Central memory CD8-positive, alpha-beta T cell (primary cell): ENCODE measurements at regions not wholly inside any gene's neighbourhood (a gene's known extent, or its start where the extent isn't known, plus 50 kb on each side); places are given as distances from the start of the nearest gene placed in this dataset.

Experiments
- ATAC-seq: fragments of 150-1000 bp; cut with Tn5 transposase; replicated peaks from 2 replicates; pipeline ENCODE4 v1.10.0; 2022; ENCODE audit warnings: mild to moderate bottlenecking, moderate FRiP score, moderate number of reproducible peaks; ENCODE audit not compliant: poor library complexity, severe bottlenecking; ENCODE audit errors: extremely low read depth
- DNase-seq, 2 donors: peaks; one replicate each; pipeline ENCODE4 v3.0.0; 2021; ENCODE audit warnings: low spot score in 2 of 2
- H3K27ac Mint-ChIP-seq: one replicate; pipeline ENCODE4 v1.8.0; 2022; ENCODE audit warnings: low read depth, mild to moderate bottlenecking, moderate library complexity, mixed read lengths
- H3K27me3 Mint-ChIP-seq: one replicate; pipeline ENCODE4 v1.8.0; 2022; ENCODE audit warnings: mixed read lengths
- H3K36me3 Mint-ChIP-seq: one replicate; pipeline ENCODE4 v1.8.0; 2022; ENCODE audit warnings: mild to moderate bottlenecking, moderate library complexity, mixed read lengths; ENCODE audit not compliant: insufficient read depth
- H3K4me1 Mint-ChIP-seq: one replicate; pipeline ENCODE4 v1.8.0; 2022; ENCODE audit warnings: mixed read lengths
- H3K4me3 Mint-ChIP-seq: one replicate; pipeline ENCODE4 v1.8.0; 2022; ENCODE audit warnings: mild to moderate bottlenecking, moderate library complexity, mixed read lengths
- H3K9me3 Mint-ChIP-seq: one replicate; pipeline ENCODE4 v1.8.0; 2022; ENCODE audit warnings: mixed read lengths

DNA sequence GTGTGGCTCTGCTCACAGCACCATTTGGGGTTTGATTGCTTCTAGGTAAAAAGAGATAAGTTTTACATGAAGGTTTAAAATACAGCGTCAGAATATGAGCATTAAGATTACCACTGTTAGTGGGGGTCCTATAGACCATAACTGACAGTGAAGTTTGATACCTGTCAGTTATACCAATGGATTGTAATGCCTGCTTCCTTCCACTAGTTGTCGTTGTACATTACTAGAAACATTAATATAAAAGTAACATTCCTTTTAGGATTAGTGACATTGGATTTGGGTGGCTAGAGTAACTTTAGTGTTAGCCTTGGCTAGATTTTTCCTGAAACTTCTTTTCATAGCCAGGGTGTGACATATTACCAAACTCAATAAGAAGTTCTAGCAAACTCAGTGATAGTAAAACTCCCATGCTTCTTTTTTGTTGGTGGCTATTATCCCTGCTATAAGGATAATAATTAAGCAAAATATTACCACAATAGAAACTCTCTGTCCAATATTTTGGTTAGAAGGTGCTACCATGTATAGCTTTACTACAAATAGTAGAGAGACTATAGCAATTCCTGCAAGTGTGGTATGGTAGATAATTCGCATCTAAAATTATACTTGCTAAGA lies 57.1 kb downstream of the FAM181B start:
- peaks cover 36% of the 10 kb centered on the region for H3K27me3 Mint-ChIP-seq
- H3K4me3 Mint-ChIP-seq, result no peak overlapping the region
- H3K36me3 Mint-ChIP-seq, result no peaks in the 10 kb centered on the region
- ATAC-seq (no peak), DNase-seq (no peak)
- H3K27ac Mint-ChIP-seq, result no peak overlapping the region
- no peaks in the 10 kb centered on the region for H3K9me3 Mint-ChIP-seq
- H3K4me1 Mint-ChIP-seq, result no peaks in the 10 kb centered on the region

DNA sequence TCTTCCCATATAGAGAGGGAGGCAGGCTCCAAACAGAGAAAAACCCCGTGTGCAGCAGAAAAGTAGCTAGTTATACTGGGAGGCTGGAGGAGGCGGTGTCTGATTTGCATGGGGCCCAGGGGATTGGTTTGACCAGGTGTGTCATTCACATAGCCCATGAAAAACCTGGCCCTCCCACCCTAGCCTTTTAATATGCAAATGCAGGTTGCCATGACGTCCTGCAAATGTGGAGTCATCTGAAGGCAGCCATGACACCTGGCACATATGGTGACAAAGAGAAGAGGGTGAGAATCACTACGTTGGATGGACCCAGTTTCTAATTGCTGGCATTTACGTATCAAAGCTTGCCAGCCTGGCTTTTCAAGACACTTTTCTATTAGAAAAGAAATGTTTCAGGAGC lies 57.8 kb downstream of the FAM181B start:
- Mint-ChIP-seq H3K27ac (no peak overlapping the region), H3K36me3 (no peaks in the 10 kb centered on the region), H3K27me3 (peaks cover 36% of the 10 kb centered on the region), H3K4me1 (no peaks in the 10 kb centered on the region), H3K9me3 (no peaks in the 10 kb centered on the region), H3K4me3 (no peak overlapping the region)
- no peak for ATAC-seq
- no peak for DNase-seq

DNA sequence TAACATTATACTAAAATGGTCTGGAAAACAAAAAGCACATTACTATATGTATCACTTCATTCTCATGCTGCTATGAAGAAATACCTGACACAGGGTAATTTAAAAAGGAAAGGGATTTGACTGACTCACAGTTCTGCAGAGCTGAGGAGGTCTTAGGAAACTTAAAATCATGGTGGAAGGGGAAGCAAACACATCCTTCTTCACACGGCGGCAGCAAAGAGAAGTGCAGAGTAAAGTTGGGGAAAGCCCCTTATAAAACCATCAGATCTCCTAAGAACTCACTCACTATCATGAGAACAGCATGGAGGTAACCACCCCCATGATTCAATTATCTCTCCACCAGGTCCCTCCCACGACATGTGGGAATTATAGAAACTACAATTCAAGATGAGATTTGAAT lies 60.0 kb downstream of the FAM181B start:
- no peaks in the 10 kb centered on the region for H3K36me3 Mint-ChIP-seq
- peaks cover 46% of the 10 kb centered on the region for H3K27me3 Mint-ChIP-seq
- no peaks in the 10 kb centered on the region for H3K9me3 Mint-ChIP-seq
- no peak for ATAC-seq
- no peaks in the 10 kb centered on the region for H3K4me1 Mint-ChIP-seq
- DNase-seq, result no peak
- no peak overlapping the region for H3K4me3 Mint-ChIP-seq
- no peak overlapping the region for H3K27ac Mint-ChIP-seq

DNA sequence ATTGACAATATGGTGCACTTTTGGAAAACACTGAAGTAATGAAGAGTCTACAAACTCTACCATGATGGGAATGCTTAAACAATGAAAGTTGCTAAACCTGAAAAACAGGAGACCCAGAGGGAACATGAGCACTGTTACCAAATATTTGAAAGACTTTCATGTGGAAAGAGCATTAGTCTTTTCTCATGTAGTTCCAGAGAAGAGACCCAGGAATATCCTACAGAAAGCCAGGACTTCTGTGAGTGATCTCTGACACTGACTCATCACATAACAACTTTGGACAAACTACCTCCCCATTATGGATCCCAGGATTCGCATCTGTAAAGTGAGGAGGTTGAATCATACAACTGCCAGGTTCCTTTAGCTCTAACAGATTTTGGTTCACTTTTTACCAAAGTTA lies 62.2 kb downstream of the FAM181B start:
- Mint-ChIP-seq H3K27ac (no peak overlapping the region), H3K36me3 (no peaks in the 10 kb centered on the region), H3K4me3 (no peak overlapping the region), H3K9me3 (no peaks in the 10 kb centered on the region), H3K4me1 (no peaks in the 10 kb centered on the region), H3K27me3 (peaks cover 52% of the 10 kb centered on the region)
- DNase-seq (no peak), ATAC-seq (no peak)

DNA sequence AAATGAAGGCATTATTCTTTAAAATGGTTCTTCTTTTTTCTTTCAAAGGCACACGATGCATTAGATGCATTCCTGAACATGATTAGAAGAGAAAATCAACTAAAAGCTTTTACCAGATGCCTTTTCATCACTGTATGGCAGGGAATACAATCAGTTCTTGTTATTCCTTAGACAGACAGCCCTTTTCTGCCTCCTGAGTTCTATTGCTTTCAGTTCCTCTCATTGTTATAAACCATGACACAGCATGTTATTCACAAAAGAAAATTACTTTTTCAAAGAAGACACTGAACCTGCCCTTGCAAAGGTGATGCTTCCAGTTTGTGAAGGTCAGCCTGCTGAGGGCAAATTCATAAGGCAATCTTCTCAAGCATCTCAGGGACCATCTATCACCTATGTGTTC lies 70.1 kb downstream of the FAM181B start:
- ATAC-seq (no peak), DNase-seq (no peak)
- Mint-ChIP-seq H3K27me3 (peaks cover 5% of the 10 kb centered on the region), H3K4me1 (no peaks in the 10 kb centered on the region), H3K9me3 (no peaks in the 10 kb centered on the region), H3K4me3 (no peak overlapping the region), H3K36me3 (peaks cover 2% of the 10 kb centered on the region), H3K27ac (no peak overlapping the region)

DNA sequence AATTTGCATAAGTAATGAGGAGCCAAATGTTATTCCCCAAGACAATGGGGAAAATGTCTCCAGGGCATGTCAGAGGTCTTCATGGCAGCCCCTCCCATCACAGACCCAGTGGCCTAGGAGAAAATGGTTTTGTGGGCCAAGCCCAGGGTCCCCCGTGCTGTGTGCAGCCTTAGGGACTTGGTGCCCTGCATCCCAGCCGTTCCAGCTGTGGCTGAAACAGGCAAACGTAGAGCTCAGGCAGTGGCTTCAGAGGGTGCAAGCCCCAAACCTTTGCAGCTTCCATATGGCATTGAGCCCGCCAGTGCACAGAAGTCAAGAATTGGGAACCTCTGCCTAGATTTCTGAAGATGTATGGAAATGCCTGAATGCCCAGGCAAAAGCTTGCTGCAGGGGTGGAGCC lies 79.9 kb downstream of the FAM181B start:
- no peak for ATAC-seq
- no peaks in the 10 kb centered on the region for H3K36me3 Mint-ChIP-seq
- DNase-seq, result no peak
- no peak overlapping the region for H3K27ac Mint-ChIP-seq
- no peaks in the 10 kb centered on the region for H3K27me3 Mint-ChIP-seq
- peaks cover 8% of the 10 kb centered on the region for H3K9me3 Mint-ChIP-seq
- no peak overlapping the region for H3K4me3 Mint-ChIP-seq
- no peaks in the 10 kb centered on the region for H3K4me1 Mint-ChIP-seq

DNA sequence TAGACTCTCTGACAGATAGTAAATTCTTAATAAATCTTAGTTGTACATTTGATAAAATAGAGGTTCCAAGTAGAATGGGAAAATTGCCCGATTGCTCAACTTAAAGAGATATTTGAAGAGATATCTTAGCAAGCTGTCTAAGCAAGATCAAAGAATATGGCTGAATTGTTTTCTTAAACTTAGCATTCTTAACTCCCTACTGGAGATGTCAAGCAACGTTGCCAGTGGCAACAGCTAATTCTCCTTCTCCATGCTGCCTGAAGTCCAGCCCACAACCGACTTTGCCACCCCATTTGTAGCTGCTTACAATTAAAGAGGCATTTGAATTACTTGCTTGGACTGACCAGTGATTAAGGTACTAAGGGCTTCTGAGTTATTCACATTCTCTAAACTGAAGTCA lies 94.4 kb downstream of the FAM181B start:
- DNase-seq (no peak), ATAC-seq (no peak)
- Mint-ChIP-seq H3K4me1 (no peaks in the 10 kb centered on the region), H3K9me3 (no peaks in the 10 kb centered on the region), H3K27me3 (peaks cover 14% of the 10 kb centered on the region), H3K27ac (no peak overlapping the region), H3K4me3 (no peak overlapping the region), H3K36me3 (peaks cover 2% of the 10 kb centered on the region)

DNA sequence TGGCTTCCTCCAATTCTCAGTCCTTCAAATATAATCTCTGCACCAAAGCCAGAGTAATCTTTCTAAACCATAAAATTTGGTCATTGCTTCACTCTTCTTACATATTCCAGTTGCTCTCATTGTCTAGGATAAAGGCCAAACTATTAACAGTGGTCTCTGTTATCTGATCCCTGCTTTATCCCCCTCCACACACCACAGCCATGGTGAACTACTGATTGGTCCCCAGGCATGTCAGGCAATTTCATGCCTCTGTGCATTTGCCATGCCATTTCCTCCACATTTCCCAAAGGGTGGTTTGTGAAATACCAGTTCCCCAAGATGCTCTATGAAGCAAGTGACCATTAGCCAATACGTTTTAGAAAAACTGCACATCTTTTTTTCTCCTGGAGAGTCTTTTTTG lies 97.0 kb downstream of the FAM181B start:
- Mint-ChIP-seq H3K4me3 (no peak overlapping the region), H3K27me3 (peaks cover 7% of the 10 kb centered on the region), H3K36me3 (no peaks in the 10 kb centered on the region), H3K9me3 (no peaks in the 10 kb centered on the region), H3K27ac (no peak overlapping the region), H3K4me1 (no peaks in the 10 kb centered on the region)
- ATAC-seq (no peak), DNase-seq (no peak)

DNA sequence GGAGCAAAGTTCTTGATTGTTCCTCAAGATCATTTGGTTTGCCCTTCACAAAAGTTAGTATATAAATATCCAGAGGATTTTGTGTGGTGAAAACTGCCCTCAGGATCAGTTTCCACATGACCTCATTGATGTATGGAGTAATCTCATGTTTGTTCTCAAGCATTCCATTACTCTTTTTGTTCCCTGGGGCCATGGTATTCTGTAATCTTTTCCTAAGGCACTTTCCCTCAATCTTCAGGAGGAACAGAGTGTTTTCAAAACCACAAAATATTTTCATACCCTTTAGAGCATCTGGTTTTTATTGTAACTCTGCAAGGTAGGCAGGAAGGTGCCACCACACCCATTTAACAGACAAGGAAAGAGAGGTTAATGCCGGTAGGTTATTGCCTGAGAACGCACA lies 99.6 kb downstream of the FAM181B start:
- DNase-seq, result no peak
- Mint-ChIP-seq H3K4me3 (no peak overlapping the region), H3K27me3 (peaks cover 7% of the 10 kb centered on the region), H3K36me3 (no peaks in the 10 kb centered on the region), H3K27ac (no peak overlapping the region), H3K4me1 (no peaks in the 10 kb centered on the region), H3K9me3 (no peaks in the 10 kb centered on the region)
- no peak for ATAC-seq

DNA sequence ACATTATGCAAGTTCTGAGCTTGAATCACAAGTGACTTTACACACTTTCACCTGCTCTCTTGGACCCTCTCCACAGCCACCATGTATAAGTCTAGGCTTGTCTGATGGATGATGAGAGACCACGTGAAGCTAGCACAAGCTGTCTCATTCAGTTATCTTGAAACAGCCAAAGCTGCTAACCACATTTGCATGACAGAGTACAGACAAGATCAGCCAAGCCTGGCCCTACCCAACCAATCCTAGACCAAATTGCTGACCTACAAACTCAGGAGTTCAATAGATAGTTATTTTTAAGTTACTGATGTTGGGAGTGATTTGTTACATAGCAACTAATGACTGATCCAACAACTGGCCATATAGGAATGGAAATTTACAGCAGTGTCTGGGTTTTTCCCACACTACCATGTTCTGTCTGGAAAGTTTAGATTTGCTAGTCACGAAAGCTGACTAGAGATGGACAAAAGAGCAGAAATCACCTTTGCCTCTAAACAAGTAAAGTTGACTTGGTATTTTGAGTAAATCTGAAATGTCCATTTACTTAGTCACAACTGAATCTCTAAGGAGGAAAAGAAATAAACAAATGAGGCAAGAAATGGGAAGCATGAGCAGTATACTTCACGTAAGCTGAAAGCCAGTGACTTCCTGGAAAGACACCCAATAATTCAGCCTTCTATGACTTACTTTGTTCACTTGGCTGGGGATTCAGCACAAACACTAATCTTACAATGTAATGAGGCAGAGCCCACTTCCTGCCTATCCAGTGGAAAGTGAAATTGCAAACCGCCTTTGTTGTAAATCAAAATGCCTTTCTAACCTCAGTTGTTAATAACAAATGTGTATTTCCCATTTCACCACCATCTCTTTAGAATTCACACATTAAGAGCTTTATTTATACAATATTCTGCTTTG lies 101.7 kb downstream of the FAM181B start:
- H3K36me3 Mint-ChIP-seq, result no peaks in the 10 kb centered on the region
- H3K9me3 Mint-ChIP-seq, result peaks cover 10% of the 10 kb centered on the region
- no peak overlapping the region for H3K4me3 Mint-ChIP-seq
- ATAC-seq (no peak), DNase-seq (no peak)
- no peak overlapping the region for H3K27ac Mint-ChIP-seq
- H3K27me3 Mint-ChIP-seq, result no peaks in the 10 kb centered on the region
- no peaks in the 10 kb centered on the region for H3K4me1 Mint-ChIP-seq

DNA sequence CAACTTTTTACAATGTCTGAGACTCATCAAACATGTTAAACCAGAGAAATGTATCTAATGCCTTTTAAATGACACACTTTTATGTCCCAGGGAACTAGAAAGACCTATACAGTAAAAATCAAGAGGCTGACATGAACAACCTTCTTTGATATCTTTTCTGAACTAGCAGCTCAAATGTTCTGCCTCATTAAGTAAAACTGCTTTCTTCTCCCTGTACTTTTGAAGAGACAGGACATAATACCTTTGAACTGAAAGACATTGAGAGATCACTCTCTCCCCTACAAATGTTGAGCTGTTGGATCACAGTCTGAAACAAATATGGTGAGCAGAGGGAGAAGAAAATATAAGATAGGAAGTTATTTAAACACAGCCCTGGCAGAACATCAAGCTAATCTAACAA lies 123.0 kb downstream of the FAM181B start:
- no peak overlapping the region for H3K27ac Mint-ChIP-seq
- no peaks in the 10 kb centered on the region for H3K27me3 Mint-ChIP-seq
- no peak overlapping the region for H3K4me3 Mint-ChIP-seq
- no peak for ATAC-seq
- peaks cover 6% of the 10 kb centered on the region for H3K9me3 Mint-ChIP-seq
- no peak for DNase-seq
- no peaks in the 10 kb centered on the region for H3K36me3 Mint-ChIP-seq
- H3K4me1 Mint-ChIP-seq, result no peaks in the 10 kb centered on the region

DNA sequence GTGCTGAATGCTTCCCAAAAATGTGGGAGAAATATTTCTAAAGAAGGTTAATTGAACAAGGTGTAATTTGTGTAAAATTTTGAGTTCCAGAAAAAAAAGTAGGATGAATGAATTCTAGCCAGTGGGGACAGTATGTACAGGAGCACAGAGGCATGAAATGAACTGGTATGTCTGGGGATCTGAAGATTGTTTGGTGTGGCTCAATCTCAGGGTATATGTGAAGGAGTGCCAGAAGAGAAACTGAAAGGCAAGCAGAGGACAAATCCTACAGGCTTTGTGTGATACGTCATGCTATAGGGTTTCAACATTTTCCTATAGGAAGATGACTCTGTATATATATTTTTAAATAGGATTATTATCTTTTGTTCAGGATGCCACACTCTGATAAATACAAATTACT lies 126.9 kb downstream of the FAM181B start:
- no peak for DNase-seq
- Mint-ChIP-seq H3K4me3 (no peak overlapping the region), H3K27me3 (no peaks in the 10 kb centered on the region), H3K36me3 (no peaks in the 10 kb centered on the region), H3K9me3 (no peaks in the 10 kb centered on the region), H3K27ac (no peak overlapping the region), H3K4me1 (no peaks in the 10 kb centered on the region)
- ATAC-seq, result no peak

DNA sequence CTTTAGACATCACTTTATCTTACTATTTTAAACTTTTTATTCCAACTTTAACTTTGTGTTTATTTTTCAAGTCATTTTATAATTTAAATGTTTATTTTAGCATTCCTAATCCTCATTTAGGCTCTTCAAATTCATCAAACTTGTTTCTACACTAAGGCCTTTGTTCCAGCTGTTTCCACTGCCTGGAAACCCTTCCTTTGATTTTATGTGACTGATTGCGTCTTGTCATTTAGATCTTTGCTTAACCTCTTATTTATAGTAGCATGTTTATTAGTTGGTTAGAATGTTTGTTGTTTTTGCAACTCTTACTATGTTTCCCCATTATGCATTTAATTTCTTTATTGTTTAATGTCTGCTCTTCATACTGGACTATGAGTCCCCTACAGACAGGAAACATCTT lies 132.0 kb downstream of the FAM181B start:
- Mint-ChIP-seq H3K27ac (no peak overlapping the region), H3K4me3 (no peak overlapping the region), H3K4me1 (no peaks in the 10 kb centered on the region), H3K9me3 (no peaks in the 10 kb centered on the region), H3K27me3 (no peaks in the 10 kb centered on the region), H3K36me3 (no peaks in the 10 kb centered on the region)
- ATAC-seq (no peak), DNase-seq (no peak)
